ENCODE measurements at regions not wholly inside any gene's neighbourhood (a gene's known extent, or its start where the extent isn't known, plus 50 kb on each side); places are given as distances from the start of the nearest gene placed in this dataset.

DNA sequence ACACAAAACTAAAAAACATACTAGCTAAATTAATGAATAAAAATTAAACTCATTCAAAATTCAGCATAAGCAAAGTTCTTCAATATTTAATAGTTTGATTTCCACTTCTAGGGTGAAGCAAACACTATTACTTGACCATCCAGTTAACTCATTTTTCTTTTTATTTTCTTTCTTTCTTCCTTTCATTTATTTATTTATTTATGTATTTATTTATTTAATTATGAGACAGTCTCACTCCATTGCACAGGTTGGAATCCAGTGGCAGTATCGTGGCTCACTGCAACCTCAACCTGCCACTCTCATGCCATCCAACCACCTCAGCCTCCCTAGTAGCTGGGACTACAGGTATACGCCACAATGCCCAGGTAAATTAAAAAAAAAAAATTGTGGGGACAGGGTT is 2069.5 kb downstream of the NCAM2 start:
- TF ChIP-seq, protein P1, sequence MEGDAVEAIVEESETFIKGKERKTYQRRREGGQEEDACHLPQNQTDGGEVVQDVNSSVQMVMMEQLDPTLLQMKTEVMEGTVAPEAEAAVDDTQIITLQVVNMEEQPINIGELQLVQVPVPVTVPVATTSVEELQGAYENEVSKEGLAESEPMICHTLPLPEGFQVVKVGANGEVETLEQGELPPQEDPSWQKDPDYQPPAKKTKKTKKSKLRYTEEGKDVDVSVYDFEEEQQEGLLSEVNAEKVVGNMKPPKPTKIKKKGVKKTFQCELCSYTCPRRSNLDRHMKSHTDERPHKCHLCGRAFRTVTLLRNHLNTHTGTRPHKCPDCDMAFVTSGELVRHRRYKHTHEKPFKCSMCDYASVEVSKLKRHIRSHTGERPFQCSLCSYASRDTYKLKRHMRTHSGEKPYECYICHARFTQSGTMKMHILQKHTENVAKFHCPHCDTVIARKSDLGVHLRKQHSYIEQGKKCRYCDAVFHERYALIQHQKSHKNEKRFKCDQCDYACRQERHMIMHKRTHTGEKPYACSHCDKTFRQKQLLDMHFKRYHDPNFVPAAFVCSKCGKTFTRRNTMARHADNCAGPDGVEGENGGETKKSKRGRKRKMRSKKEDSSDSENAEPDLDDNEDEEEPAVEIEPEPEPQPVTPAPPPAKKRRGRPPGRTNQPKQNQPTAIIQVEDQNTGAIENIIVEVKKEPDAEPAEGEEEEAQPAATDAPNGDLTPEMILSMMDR (IDR thresholded peaks at IDR 0.05) = no peak
- DNase-seq (ENCODE audit: low spot score) (no peak), ATAC-seq (ENCODE audit: low FRiP score) (no peak)

DNA sequence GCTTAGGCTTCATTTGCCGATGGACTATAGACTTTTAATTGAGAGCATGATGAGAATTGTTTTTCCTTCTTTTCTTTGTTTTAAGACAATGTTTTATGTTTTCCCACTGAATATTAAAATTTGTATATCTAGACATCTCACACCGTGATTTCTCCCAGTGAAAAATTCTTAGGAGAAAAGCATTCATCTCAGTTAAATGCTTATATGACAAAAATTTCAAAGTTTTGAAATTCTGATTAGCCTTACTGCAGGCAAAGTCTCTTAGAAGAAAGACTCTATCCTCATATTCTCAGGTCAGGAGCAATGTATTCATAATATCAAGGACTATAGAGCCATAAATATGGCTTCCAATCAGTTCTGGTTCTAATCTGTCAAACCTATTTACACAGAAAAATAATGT is 2085.0 kb downstream of the NCAM2 start:
- ATAC-seq (ENCODE audit: low FRiP score) (no peak), DNase-seq (ENCODE audit: low spot score) (no peak)
- TF ChIP-seq, protein P1 (IDR thresholded peaks at IDR 0.05) = no peak

DNA sequence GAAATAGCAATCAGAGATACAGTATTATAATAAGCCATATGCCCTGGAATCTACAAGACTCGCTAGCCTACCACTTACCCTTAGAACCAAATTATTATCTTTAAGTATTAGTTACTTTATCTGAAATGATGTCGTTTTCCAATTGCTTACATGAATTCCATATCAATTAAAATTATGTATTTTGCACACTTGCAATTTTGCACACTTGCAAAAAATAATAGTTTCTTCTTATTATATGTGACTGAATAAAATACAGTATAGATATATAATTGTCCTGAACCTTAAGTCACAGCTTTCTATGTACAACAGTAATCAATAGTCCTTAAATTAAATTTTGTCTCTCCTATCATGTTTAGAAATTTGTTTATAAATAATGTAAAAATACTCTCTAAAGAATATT is 2095.1 kb downstream of the NCAM2 start:
- no peak for DNase-seq (ENCODE audit: low spot score)
- no peak for ATAC-seq (ENCODE audit: low FRiP score)

DNA sequence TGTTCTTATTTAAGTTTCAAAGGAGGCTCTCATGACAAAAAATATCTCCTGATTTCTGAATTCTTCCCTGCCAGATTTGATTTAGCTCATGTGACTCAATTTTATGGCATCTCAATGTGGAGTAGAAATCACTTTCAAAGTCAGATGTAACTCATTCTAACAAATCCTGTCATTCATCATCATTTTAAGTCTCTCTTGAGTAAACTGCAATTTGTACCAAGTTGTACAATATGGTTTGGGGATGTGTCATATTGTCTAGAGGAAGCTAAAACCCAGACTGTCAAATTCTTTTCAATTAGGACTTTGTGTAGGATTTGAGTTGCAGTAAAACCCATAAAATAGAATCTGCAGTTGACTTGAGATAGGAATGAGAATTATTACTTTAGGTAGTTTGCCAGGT is 2101.0 kb downstream of the NCAM2 start:
- no peak for DNase-seq (ENCODE audit: low spot score)
- no peak for ATAC-seq (ENCODE audit: low FRiP score)
- TF ChIP-seq, protein P1 (IDR thresholded peaks at IDR 0.05) = no peak

More for the DNA sequence above, 2095.1 kb downstream of the NCAM2 start:
- TF ChIP-seq, protein P1 (IDR thresholded peaks at IDR 0.05) = no peak

DNA sequence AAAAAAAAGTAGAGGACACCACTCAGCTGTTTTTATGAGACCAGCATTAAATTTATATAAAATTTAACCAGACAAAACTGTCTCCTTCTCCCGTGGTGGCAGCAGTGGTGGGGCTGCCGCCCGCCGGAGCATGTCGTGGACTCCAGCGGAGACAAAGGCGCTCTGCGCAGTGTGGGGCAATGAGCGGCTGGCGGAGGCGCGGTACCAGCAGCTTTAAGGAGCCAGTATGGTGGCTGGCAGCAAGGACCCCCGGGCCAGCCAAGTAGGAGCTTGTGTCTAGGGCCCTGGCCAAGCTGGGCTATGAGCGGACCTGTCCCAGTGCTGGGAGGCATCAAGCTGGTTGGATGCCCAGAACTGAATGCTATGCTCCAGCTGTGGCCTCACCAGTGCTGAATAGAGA is 2102.9 kb downstream of the NCAM2 start:
- no peak for ATAC-seq (ENCODE audit: low FRiP score)
- TF ChIP-seq, protein P1 (IDR thresholded peaks at IDR 0.05) = no peak
- no peak for DNase-seq (ENCODE audit: low spot score)

DNA sequence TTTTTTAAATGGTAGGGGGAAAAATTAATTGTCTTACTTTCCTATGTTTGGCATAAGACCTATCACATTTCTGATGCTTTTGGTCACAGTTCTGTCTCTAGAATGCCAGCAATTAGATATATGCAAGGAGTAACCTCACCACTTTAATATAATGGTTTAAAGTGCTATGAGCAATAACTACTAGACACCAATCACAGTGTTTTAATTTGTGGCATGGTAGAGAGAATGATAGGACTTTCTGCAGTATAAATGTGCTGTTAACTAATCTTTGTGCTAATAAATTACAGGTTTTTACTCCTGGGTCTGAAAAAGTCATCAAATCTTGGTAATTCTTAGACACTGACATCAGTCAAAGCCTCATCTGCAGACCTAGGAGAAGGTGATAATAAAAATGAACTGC is 2110.3 kb downstream of the NCAM2 start:
- no peak for ATAC-seq (ENCODE audit: low FRiP score)
- TF ChIP-seq, protein P1 (IDR thresholded peaks at IDR 0.05) = no peak
- no peak for DNase-seq (ENCODE audit: low spot score)

DNA sequence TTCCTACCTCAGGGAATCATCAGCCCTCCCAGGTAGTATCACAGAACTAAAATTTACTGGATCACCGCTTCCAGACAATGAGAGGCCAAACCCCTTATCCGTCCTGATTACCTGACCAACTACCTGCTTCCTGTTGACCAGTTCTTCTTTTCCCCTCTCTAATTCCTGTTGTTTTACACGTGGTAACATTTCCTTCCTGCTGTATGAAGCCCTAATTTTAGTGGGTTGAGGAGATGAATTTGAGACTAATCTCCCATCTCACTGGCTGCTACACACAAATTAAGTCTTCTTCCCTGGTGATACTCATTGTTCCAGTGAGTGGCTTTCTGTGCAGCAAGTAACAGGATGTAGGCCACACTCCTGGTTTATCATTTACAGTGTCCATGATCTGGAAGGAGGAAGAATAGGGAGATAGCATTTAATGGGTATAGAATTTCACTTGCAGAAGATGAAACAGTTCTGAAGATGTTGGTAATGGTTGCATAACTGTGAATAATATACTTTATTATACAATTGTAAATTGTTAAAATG is 2112.9 kb downstream of the NCAM2 start:
- ATAC-seq (ENCODE audit: low FRiP score) (no peak), DNase-seq (ENCODE audit: low spot score) (no peak)
- TF ChIP-seq, protein P1 (IDR thresholded peaks at IDR 0.05) = no peak
